NCI-H2081 treated with DMSO at 0.1 percent for 48 hours (cell line): ENCODE measurements at regions not wholly inside any gene's neighbourhood (a gene's known extent, or its start where the extent isn't known, plus 50 kb on each side); places are given as distances from the start of the nearest gene placed in this dataset.

Source experiments
- DNase-seq: peaks from one replicate; lab custom pipeline; 2025; lab: John Stamatoyannopoulos, UW

DNA sequence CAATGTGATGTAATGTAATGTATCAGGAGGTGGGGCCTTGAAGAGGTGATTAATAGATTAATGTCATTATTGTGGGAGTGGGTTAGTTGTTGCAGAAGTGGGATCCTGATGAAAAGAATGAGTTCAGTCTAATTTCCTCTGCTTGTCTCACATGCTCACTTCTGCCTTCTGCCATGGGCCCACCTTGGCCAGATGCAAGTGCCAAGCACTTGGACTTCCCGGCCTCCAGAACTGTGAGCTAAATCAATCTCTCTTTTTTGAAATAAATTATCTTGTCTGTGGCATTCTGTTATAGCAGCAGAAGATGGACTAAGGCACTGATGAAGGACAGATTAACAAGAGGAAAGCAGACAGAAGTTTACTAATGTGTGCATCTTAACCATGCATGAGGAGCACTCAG lies 123.9 kb downstream of the ETS2 start:
- DNase-seq: no peak

DNA sequence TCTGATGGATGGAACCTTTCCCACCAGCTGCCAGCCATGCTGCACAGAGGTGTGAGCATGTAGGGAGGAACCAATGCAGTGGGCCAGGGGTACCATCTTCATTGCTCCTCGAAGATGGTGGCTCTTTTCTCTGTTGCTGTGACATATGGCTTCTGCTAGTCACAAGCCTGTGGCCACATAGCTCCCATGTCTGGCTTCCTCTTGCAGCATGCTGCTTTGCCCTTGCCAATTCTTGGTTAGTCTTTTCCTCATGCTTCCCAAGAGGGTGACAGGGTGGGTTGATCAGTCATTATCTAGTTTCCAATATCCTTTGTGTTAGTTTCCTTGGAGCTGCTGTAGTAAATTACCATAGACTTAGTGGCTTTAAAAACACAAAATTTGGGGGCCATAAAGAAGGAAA lies 123.4 kb downstream of the ETS2 start:
- DNase-seq: no peak

DNA sequence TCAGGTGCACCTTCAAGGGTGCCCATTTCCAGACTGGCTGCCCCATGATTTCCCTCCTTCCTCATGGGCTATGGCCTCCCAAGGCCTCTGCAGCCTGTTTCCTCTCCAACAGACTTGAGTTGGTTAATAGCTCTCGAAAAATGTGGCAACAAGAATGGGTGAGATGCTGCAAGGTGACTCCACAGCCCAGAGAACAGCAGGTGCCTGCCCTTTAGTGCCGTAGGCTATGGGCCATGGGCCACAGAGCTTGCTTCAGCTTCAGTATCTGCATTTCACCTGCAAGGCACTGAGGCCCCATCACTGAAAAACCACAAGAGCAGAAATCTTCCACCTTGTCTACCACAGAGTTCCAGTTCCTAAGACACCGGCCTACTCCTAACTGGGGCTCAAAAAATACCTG lies 122.0 kb downstream of the ETS2 start:
- DNase-seq: no peak

DNA sequence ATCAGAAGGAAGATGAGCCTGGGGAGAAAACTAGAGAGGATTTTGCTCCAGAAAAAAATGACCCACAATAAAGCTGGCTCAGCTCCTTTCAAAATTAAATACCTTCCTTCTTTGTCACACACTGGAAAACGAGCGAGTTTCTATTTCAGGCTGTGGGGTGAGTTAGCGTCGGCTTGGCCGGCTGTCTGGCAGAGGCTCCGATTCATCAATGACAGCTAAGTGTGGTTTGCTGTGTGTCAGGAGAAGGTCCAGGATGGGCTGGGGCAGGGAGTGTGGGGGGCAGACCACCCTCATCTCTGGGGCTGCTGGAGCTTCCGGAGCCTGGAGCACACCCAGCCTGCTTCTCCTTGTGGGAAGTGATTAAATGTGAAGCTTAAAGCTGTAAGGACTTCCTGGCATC lies 120.2 kb downstream of the ETS2 start:
- no peak for DNase-seq

DNA sequence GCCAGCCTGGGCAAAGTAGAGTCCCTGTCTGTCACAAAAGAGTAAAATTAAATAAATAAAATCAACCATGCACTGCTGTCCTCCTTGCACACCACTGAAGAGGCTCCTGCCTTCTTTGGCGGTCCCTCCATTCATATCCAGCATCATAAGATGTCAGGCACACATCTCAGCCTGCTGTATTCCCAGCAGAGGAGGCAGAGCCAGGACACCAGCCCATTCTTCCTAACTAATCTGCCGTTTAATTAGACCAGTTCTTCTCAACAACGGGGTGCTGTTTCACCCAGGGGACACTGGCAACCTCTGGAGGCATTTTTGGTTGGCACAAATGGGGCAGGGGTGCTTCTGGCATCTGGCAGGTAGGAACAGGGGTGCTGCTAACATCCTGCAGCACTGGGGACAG lies 119.7 kb downstream of the ETS2 start:
- DNase-seq: no peak

DNA sequence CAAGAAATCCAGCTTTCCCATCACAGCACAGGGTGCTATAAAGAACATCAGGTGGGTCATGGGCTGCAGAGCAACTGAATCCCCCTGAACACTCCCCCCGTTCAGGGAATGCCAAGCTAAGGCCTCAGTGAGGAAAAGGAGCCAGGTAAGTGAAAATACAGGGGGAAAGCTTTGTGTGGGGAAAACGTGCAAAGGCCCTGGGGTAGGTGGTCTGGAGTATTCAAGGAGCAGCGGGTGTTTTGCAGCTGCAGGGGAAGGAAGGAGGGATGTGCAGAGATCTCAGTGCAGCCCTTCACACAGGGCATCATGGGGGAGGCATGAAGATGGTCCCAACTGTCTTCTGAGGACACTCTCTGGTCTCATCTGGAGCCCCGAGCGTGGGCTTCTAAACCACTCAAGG lies 119.2 kb downstream of the ETS2 start:
- DNase-seq: no peak

DNA sequence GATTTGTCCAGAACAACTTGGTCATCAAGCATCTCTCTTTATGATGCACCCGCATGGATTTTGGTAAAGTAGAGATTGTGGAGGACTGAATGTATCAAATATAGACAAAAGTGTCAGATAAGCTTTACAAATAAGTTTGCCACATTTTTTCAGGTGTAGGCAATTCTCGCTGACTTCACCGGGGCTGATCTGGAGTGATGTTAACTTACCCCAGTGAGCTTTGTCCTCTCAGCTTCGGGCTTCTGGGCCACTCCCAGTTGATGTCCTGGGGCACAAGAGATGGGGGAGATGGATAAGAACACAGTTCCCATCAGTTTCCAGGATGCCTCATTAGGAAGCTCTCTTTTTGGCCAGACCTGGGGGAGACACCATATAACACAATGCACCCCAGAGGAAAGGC lies 117.7 kb downstream of the ETS2 start:
- DNase-seq: no peak

DNA sequence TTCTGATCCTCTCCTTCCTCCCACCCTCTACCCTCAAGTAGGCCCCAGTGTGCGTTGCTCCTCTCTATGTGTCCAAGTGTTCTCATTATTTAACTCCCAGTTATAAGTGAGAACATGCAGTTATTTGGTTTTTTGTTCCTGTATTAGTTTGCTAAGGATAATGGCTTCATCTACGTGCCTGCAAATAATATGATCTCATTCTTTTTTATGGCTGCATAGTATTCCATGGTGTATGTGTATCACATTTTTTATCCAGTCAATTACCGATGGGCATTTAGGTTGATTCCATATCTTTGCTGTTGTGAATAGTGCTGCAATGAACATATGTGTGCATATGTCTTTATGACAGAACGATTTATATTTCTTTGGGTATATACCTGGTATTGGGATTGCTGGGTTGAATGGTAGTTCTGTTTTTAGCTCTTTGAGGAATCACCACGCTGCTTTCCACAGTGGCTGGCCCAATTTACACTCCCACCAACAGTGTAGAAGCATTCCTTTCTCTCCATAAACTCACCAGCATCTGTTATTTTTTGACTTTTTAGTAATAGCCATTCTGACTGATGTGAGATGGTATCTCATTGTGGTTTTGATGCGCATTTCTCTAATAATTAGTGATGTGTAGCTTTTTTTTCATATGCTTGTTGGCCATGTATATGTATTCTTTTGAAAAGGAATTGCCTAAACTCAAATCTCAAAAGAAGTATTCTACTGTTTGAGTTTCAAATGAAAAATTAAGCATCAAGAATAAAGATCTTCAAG lies 116.9 kb downstream of the ETS2 start:
- no peak for DNase-seq

DNA sequence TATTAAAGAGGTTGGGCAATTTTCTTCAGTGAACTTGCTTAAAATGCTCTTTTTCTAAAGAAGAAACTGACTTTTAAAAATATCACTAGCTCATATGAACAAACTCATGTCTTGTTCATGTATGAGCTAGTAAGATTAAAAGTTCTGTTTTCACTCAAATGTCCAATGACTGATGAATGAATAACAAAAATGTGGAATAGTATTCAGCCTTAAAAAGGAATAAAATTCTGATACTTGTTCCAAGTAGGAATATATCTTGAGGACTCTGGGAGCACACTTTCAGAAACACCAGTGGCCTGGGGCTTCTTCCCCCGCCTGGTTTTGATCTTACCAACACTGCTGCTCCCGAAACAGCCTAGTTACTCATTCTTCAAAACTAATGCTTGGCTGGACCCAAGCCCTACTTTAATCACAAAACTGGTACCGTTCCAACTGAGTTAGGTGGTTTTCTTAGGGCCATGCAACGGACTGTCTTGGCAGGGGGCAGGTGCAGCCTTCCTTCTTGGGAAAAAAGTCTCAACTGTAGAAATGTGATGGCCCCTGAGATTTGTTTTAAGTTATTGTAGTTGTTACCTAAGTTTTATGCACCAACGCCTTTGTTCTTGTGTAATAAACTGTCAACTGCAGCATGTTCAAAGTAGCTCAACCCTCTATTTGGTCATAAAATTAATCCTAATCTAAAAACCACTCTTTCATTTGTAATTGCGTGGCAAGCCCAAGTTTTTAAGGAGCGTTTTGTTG lies 116.0 kb downstream of the ETS2 start:
- no peak for DNase-seq

DNA sequence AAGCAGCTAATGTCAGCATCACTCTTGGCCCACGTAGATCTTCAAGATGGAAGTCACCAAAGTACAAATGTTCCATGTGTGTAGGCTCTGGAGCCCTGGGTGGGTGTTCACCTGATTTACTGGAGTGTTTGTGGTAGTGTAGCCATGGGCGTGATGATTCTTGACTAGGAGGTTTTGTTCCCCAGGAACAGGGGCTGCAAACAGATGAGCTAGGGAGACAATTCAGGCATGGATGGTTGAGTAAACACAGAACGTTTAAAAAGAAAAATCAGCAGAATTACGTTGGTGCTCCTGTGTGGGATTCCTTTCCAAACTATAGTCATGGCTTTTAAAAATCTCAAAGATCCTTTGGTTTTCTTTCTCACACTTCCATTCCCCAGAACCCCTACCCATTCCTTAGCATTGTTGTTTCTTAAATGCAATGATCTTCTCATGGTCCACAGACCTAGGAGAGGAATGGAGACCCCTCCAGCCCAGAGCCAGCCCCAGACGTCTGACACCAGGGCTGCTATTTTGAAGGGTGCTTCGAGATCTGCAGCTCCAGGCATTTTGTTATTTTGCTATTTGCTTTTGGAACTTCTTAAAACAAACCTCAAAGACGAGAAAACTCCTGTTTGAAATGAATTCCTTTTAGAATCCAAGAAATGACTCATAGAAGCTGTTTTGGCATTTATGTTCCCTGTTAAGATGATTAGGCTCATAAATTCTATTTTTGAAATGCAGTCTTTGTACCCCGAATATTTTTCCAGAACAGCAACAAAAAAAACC lies 115.1 kb downstream of the ETS2 start:
- DNase-seq: no peak

DNA sequence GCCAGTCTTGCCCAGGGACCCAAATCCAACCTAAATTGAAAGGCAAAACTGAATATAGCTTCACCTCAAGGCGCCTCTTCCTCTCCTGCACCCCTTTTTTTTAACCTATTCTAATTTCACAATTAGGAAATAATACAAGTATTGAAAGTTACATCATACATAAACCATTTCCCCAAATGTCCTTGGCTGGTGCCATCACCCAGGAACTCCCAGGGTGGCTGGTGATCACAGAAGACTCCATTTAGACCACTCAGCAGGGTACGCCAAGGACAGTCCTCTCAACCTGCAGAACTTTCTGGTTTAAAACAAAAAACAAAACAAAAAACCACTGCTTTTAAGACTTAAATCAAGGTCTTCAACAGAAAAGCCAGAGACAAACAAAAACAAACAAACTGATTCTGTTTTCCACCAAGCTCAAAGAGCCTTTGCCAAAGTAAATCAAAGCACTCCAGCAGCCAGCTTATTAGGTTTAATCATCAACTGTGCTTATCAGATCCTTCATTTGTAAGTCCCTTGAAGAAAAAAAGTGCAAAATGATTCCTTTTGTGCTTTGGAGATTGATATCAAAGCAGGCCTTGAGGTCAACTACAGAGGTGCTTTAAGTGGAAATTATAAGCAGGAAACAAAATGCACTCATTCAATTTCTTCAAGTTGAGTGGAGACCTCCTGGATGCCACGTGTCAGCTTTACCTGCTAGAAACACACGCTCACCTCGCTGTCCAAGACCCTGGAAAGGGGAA lies 113.0 kb downstream of the ETS2 start:
- no peak for DNase-seq

DNA sequence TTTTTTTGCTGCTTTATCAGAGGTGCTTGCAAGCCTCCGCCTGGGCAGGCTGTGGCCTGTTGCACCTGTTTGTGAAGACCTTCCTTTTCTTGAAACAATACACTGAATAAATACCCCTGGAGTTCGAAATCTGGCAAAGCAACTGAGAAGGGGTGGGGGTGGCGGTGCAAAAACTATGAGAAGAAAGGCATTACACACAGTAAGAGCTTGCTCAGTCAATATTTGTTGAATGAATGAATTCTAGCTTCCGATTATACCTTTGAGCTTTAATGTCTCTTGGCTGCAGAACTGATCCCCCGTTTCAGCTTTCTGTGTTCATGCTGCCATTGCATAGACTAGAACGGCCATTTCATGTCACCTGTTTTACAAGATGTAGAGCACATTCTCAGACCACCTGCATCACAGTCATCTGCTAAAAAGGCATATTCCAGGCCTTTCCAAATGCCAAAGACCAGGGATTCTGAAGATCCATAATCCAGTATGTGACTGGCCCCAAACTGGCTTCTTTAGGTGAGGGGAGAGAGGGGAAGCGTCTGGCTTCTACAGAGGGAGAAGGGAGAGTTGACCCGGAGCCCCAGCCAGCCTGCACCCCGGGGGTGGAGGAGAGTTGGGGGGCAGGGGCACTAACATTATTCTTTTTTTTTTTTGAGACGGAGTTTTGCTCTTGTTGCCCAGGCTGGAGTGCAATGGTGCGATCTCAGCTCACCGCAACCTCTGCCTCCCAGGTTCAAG lies 111.5 kb downstream of the ETS2 start:
- DNase-seq: peak; percentile 85

DNA sequence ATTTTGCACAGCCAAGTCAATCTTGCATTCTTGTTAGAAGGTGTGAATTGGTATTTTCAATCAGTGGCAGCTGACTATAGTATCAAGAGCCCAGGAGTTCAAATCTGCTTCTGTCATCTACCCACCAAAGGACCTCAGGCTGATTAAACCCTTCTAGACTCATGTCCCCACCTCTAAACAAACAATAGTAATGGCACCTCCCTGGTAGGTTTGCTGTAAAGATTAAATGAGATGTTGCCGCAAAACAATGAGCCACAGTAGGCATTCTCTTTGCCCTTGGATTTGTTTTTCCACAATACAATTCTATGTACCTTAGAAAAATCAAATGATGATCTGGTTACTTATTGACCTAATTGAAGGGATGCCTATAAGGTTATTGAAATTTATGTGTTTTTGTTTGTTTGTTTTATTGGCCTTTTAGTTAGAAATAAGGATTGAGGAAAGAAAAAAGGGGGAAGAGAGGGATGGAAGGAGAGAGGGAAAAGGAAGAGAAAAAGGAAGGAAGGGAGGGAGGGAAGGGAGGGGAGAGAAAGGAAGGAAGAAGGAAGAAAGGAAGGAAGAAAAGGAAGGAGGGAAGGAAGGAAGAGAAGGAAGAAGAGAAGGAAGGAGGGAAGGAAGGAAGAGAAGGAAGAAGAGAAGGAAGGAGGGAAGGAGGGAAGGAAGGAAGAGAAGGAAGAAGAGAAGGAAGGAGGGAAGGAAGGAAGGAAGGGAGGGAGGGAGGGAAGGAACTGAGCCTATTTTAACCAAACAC lies 110.7 kb downstream of the ETS2 start:
- DNase-seq: no peak

DNA sequence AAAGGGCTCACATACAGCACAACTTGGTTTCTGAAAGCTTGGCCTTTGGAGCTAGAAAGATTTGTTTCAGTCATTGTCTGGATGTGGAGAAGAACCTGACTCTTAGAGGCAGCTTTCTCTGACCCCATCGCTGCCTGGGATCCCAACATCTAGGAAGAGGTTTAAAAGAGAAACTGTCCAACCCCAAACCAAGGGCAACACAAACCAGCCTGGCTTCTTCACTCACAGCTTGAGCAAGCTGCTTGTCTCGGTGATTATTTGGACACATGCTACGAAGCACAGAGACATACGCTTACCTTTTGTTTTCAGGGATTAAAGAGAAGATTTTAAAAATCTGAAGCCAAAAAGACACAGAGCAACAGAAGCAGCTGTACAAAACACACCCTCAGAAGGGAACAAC lies 109.8 kb downstream of the ETS2 start:
- DNase-seq: no peak

DNA sequence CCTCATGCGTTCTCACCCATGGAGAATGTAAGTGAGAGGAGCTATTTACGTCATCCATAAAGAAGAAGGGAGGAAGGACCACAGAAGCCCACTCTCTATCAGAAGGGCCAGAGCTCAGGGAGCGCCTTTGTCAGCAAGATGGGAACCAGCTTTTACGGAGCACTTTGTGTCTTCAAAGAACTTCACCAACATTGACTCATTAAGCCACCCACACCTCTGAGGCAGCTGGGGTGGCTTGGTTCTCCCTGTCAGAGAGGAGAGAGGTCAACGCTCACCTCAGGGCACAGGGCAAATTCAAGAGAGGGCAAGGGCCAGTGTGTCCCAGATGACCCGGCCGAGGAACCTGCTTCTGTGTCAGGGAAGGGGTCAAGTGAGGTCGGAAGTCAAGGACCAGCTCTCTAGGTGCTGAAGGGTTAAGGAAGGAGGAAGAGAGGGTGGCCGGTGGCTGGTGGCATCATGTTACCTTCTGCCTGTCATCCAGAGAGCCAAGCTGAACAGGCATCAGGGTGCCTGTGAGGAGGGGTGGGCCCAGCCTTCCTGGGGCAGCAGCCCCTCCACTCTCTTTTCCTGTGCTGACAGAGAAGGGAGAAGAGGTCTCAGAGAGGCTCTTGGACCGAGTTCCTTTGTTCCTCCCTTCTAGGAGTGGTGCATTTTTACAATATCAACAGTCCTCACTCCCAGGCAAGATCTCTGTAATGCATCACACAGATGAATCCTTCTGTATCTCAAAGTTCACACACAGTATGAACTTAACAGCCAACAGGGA lies 109.0 kb downstream of the ETS2 start:
- no peak for DNase-seq

DNA sequence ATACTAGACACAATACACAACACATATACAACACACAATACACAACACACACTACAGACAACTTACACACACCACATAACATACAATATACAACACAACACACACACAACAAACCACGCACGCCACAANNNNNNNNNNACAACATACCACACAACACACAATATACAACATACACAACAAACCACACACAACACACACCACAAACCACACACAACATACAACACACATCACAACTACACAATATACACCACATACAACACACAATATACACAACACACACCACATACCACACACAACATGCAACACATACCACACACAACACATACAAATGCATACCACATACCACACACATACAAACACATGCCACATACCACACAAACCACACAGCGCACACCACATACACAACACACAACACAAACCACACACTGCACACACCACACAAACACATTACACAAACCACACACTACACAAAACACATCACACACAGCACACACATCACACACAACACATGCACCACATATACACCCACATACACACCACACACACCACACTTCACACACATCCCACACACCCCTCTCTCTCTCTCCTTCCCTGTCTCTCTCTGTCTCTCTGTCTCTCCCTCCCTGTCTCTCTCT lies 108.3 kb downstream of the ETS2 start:
- no peak for DNase-seq

DNA sequence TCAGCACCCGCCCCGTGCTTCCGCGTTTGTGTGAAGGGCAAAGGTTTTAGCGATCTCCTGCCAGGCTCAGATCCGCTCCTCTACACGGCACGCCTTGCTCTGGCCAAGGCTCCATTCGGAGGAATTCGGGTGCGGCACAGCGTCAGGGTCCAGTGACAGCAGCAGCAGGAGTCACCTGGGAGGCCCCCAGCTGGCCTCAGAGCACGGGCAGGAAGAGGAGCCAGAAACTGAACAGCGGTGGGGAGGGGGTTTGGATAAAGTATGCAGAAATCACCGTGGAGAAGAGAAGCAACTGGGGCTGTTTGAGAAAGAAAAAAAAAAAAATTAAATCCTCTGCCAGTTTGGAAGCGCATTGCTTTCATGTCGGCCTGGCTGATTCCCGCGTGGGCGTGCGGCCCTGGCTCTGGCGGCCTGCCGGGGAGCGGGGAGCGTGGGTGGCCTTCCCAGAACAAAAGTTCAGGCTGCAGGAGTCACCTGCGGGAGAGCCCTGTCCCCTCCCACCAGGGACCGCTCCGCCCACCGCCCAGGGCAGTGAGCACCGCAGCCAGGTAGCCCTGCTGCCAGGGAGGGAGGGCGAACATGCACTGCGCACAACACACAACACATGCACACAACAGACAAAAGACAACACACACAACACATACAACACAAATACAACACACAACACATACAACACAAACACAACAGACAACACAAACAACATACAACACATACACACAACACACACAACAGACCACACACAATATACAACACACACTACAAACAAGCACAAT lies 107.6 kb downstream of the ETS2 start:
- DNase-seq: no peak

DNA sequence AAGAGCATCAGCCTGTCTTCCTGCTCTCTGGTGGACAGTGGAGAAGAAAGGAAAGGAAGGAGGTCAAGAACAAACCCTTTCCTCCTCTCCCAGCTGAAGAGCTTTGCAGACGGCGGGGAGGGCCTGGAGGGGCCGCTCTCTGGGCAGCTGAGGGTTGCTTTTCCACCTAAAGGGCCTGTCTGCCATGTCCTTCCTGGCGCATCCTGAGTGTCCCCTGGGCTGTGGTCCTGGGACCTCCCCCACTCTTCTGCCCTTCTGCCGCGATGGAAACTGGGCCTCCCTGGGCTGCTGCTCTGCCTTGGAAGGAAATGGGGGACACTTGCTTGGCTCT lies 107.0 kb downstream of the ETS2 start:
- DNase-seq: no peak

DNA sequence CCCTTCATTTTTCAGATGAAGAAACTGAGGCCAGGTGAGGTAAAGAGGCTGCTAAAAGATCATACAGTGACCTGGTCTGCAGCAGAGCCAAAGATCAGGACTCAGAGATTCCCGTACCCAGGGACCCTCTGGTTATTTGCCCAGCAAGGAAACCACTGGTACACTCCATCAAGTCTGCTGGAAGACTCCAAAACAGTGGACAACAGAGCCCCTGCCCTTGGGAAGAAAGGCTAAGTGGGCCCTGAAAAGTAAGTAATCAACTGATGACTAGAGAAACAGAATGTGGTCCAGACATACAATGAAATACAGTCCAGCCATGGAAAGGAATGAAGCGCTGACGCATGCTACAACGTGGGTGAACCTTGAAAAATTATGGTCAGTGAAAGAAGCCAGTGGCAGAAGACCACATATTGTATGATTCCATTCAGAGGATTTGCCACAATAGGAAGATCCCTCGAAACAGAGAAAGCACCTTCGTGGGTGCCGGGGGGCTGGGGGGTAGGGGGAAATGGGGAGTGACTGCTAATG lies 106.4 kb downstream of the ETS2 start:
- no peak for DNase-seq
